ENCODE measurements at regions not wholly inside any gene's neighbourhood (a gene's known extent, or its start where the extent isn't known, plus 50 kb on each side); places are given as distances from the start of the nearest gene placed in this dataset.

- no peak for DNase-seq
Observed at GRCh38 chr12:123100882-123101281, 50.0 kb downstream of the PITPNM2 start.

GRCh38 chr12:123100450-123100849 lies 50.4 kb downstream of the PITPNM2 start:
- DNase-seq: no peak

GRCh38 chr12:123099560-123100192 lies 51.2 kb downstream of the PITPNM2 start:
- DNase-seq: no peak

GRCh38 chr12:123098780-123099179 lies 52.1 kb downstream of the PITPNM2 start:
- DNase-seq: no peak

GRCh38 chr12:123097561-123098084 lies 53.3 kb downstream of the PITPNM2 start:
- DNase-seq: no peak

- DNase-seq: no peak
Observed at GRCh38 chr12:123096741-123097140, 54.1 kb downstream of the PITPNM2 start.

- no peak for DNase-seq
Observed at GRCh38 chr12:123096182-123096581, 54.7 kb downstream of the PITPNM2 start.

GRCh38 chr12:123095078-123095881 lies 55.6 kb downstream of the PITPNM2 start:
- DNase-seq: no peak

GRCh38 chr12:123094349-123095077 lies 56.4 kb downstream of the PITPNM2 start:
- DNase-seq: no peak

- DNase-seq: no peak
Observed at GRCh38 chr12:123092866-123093265, 58.0 kb downstream of the PITPNM2 start.

- no peak for DNase-seq
Observed at GRCh38 chr12:123091230-123092150, 59.4 kb downstream of the PITPNM2 start.

- no peak for DNase-seq
Observed at GRCh38 chr12:123089631-123090353, 61.1 kb downstream of the PITPNM2 start.

- DNase-seq: no peak
Observed at GRCh38 chr12:123089140-123089539, 61.8 kb downstream of the PITPNM2 start.

GRCh38 chr12:123085730-123086487 lies 65.0 kb downstream of the PITPNM2 start:
- DNase-seq: no peak

GRCh38 chr12:123085066-123085465 lies 65.8 kb downstream of the PITPNM2 start:
- no peak for DNase-seq

GRCh38 chr12:123083661-123084571 lies 67.0 kb downstream of the PITPNM2 start:
- no peak for DNase-seq

- DNase-seq: no peak
Observed at GRCh38 chr12:123080634-123081033, 70.3 kb downstream of the PITPNM2 start.

GRCh38 chr12:123078531-123079155 lies 72.2 kb downstream of the PITPNM2 start:
- DNase-seq: no peak

- DNase-seq: no peak
Observed at GRCh38 chr12:123078120-123078465, 72.8 kb downstream of the PITPNM2 start.
